ENCODE measurements at regions not wholly inside any gene's neighbourhood (a gene's known extent, or its start where the extent isn't known, plus 50 kb on each side); places are given as distances from the start of the nearest gene placed in this dataset.

DNA sequence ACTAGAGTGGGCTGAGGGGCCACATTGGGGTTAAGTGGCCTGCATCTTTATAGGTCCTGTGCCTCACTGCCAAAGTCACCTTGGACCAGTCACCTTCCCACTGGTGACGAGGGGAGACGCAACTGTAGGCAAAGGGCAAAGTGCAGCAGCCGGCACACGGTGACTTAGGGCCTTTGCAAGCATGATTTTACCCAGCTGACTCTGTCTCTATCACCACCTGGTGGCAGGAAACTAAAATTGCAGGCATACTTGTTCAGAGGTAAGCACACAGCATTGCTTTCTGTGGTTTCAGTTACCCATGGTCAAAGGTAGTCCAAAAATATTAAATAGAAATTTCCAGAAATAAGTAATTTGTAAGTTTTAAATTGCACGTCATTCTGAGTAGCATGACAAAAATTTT, 1164.4 kb downstream of the BRD1 start:
- no peak for DNase-seq

DNA sequence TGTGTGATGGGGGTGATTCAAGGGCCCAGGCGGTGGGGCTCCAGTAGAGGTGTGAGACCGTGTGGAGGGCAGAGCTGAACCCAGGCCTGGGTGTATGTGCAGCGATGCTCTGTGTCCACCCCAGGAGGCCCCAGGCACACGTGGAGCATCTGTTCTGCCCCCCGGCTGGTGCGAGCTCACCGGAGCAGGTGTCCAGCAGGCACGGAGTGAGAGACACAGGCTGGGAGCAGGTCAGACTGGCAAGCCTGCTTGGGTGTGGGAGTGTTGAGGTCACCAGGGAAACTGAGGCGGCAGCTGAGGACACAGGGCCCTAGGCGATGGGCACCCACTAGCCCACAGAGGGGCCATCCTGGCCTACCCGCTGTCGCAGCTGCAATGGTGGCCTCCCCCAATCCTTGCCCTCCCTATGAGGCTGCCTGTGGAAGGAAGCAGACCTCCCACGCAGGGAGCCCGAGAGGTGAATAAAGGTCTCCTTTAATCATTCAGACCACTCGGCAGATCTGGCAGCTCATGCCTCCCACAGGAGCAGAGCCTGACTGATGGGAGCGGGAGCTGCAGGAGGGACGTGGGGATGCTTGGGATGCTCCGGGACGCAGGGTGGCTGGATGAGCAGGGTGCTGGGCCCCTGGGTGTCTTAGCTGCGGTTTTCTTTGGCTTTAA, 1165.1 kb downstream of the BRD1 start:
- DNase-seq = no peak

DNA sequence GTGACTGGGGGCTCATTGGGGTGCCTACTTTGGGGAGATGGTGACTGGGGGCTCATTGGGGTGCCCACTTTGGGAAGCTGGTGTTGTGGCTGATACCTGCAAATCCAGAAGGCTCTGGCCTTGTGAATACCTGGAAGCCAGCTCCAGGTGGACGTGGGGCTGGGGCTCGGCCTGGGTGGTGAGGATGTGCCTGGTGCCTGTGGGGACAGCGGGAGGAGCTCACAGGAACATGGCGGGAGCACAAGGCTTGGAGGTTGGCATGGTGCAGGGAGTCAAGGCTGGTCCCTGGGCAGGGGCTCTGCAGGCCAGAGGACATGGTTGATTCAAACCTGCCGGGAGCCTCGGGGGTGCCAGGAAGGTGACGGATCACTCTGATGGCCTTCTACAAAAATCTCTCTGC, 1165.7 kb downstream of the BRD1 start:
- no peak for DNase-seq

DNA sequence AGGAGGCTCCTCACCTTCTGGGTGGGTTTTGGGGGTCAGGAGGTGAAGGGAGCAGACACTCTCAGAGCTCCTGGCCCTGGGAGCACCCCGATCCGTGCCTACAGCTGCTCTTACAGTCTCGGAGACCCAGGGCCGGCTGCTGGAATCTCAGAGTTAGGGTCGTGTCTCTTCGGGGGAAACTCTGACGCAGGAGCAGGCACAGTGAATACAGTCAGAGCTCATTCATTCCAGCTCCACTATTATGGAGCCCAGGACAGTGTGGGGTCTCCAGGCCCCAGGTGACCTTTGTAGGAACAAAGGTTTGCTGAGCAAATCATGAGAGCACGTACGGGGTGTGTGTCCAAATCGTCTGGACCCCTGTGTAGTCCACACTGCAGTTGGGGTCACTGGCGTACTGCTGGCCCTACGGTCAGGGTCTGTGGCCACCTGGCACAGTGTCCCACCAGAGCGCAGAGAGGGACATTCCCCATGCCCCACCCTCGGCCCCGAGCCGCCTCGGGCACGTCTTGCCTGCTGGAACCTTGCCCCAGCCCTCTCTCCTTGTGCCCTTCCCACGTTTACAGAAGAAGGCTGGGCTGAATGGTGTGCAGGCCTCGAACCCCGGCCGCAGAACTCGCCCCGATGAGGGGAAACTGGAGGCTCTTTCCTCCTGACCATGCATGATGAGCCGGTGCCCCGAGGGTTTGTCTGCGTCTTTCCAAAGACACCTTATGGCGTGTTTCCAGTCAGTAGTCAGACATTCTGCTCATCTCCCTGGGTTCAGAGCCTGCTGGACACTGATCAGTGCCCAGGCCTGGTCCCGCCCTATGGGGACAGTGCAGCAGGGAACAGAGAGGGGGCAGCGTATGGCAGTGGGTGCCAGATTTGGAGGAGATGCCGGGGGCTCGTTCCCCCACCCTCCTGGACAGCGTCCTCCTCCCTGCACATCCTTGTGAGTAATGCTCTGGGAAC, 1166.6 kb downstream of the BRD1 start:
- DNase-seq = no peak

DNA sequence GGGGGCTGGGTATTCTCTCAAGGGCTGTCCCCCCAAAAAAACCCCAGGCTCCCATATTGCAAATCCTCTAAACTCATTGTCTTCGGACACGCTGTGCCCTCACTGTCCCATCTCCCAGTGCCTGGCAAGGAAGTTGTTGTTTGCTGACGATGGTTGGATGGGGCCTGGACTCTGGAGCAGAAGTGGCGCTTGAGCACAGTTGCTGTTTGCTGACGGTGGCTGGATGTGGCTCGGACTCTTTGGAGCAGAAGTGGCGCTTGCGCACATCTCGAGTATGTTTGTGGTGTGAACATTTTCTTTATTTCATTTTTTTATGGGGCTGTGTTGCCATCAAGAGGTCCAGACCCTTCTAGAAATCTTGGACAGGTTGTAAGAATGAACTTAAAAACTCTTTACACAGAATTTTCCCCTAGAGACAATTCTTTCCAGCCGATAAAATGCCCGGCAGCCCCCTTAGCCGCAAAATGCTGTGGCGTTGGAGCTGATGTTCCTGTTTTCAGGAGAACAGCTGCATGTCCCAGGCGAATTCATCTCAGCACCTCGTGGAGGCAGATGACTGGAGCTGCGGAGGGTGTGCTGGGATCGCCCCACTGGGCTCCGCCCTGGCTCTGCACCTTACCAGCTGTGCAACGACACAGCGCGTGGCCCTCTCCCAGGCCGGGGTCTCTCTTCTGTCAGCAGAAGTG, 1167.4 kb downstream of the BRD1 start:
- DNase-seq = no peak

DNA sequence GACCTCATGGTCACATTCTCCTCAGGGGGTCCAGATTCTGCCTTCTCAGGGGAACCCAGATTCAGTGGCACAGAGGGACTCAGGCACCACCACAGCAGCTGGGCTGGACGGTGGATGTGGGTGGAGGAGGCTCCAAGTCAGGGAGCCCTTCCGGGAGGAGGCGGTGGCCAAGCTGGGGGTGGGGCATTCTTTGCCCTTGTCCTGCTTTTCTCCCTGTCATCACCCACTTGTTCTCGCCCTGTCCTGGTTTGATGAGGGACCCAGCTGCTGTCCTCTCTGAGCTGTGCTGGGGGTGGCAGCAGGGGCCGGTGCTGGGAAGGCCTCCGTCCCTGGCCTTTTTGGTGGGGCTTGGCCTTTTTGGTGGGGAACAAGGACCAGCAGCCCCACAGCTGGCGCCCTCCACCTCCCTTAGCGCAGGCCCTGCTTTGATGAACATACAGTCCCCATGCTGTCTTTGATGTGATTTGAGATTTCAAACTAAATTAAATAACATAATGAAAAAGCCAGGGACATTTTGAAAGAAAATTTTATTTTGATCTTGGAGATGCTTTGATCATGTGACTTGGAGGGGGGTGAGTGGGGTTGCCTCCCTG, 1168.2 kb downstream of the BRD1 start:
- DNase-seq = no peak

DNA sequence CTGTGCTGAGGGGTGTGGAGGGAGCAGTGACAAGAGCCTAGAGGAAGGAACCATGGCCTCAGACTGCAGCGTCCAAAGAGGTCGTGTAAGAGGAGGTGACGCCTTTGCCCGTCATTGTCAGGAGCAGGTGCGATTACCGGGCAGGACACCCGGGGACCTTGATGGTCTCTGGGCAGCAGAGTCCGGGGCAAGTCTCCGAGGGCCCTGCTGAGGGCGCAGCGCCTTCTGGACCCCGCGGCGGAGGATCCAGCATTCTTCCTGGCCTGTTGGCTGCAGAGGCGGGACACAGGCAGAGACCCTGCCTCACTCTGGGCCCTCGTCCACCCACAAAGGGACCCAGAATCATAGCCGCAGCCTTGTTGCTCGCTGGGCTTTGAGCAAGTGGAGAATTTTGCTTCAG, 1168.8 kb downstream of the BRD1 start:
- DNase-seq = no peak

DNA sequence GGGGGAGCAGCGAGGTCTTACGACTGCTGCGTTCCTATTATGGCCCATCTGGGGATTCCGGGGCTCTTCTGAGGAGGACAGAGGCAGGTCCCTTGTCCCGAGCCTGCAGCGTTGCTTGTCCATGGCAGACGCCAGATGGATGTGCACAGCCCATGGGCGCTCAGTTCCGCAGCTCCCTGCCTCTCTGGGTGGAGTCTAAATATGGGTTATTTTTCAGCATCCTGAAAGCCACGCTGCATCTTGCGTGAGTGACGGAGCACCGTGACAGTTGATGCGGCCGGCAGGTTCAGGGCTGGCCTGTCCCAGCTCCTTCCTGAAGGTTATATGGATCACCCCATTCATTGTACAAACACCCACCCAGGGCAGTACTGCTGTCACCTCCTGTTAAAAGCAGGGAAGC, 1169.4 kb downstream of the BRD1 start:
- DNase-seq = no peak

DNA sequence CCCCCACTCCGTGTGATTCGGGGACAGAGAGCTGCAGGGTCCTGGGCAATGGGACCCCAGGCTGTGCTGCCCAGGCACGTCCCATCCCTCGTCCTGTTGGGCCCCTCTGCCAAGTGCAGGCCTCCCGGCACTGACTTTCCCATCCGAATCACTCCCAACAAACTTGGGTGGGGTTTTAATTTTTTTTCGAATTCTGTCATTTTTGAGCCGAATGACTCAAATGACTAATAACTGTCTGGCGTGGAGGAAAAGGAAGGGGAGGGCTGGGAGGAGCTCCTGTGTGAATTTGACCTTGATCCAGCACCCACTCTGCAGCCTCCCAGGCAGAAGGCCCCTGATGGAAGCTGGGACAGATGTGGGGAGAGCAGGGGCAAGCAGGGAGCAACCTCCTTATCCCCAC, 1173.2 kb downstream of the BRD1 start:
- no peak for DNase-seq

DNA sequence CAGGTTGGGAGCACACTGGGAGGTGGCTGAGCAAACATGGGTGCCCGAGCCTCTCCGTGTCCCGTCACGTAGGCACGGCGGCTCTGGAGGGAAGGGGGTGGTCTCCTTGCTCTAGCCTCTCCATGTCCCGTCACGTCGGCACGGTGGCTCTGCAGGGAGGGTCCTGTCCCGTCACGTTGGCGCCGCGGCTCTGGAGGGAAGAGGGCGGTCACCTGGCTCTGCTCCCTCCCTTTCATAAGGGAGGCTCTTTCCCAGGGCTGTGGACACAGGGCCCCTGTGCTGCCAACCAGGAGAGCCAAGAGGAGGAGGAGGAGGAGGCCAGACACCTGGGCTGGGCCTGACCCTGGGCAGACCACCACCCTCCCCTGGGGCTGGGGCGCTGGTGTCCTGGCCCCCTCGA, 1173.7 kb downstream of the BRD1 start:
- no peak for DNase-seq

DNA sequence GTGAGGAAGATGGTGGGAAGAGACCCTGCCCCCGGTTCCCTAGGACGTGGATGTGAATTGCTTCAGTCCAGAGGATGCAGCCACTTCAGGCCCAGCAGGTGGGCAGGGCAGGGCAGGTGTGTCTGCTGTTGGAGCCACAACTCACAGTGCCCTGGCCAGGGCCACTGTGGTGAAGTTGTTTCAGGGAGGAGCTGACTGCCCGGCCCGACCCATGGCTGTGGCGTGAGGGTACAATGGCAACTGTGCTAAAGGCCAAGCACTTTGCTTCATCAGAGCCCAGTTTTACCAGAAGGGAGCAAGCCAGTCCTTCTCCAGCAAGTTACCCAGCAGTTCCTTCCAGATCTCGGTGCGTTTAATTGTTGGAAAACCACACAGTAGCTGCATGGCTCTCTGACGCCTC, 1174.4 kb downstream of the BRD1 start:
- DNase-seq = no peak

DNA sequence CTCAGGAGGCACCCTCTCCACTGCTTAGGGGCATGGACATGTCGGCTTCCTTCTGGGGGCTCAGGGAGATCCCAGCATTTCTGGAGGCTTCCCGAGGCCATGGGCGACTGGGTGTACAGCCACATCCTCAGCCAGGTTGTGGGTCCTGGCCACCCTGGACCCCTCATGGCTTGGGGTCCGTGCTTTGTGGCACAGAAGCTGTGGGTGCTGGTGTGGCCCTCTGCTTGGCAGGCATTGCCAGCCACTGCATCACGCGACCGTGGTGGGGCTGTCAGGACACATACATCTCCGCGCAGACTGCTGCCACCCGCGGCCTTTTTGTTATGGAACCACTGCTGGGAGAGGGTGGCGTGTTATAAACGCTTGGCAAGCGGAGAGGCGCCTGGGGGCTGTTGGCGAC, 1174.9 kb downstream of the BRD1 start:
- DNase-seq = no peak

DNA sequence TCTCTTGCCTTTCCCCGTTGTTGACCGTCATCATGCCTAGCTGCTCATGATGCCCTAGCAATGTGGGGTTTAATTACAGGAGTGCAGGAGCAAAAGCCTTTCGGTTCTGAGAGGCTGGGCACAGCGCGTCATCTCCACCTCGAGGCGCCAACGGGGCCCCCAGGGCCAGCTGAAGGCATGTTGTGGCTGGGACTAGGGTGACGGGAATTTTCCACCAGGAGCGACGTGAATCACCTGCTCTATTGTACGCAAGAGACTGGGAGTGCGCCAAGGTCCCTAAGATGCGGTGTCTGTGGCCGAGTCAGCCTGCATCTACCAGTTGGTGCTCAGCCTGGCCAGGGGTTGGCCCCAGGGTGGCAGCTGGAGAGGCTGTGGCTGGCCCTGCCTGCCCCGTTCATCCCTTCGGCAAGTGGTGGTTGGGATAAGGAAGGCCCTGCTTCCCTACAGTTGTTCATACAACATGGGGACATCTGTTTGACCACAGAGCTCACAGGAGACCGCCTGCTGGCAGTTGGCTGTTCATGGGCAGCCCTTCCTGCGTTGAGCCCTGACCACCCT, 1175.6 kb downstream of the BRD1 start:
- no peak for DNase-seq

DNA sequence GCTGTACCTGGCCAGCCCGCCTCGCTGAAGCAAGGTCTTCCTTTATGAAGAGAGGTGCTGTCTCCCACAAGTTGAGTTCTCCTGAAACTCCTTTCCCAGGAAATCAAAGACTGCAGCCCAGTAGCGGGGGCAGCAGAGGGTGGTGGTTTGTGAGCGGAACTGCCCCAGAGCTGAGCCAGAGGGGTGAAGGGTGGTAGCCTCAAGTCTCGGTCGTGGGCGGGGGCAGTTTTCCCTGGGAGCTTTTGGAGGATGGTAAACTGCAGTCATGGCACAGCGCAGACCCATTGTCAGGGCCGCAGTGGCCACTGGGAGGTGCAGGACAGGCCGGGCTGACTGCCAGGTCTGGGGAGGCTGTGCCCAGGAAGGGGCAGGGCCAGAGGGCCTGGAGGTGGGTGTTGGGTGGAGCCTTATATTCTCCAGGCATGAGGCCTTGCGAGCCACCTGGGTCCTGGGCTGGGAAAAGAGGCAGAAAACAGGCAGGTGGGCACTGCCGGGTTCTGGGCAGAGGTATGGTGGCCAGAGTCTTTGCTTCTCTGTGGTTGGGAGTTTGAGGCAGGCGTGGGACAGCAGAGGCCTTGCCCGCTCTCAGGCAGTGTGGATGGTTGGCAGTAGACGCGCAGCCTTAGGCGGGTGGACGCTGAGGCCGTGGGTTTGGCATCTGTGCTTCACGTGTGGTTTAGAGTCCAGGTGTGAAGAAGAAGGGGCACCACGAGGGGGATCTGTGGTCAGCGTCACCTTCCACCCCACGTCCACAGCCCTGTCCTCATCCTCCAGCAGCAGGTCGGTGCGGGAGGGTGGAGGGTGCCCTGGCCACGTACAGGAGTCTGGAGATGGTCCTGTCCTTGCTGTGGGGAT, 1176.4 kb downstream of the BRD1 start:
- DNase-seq = no peak

DNA sequence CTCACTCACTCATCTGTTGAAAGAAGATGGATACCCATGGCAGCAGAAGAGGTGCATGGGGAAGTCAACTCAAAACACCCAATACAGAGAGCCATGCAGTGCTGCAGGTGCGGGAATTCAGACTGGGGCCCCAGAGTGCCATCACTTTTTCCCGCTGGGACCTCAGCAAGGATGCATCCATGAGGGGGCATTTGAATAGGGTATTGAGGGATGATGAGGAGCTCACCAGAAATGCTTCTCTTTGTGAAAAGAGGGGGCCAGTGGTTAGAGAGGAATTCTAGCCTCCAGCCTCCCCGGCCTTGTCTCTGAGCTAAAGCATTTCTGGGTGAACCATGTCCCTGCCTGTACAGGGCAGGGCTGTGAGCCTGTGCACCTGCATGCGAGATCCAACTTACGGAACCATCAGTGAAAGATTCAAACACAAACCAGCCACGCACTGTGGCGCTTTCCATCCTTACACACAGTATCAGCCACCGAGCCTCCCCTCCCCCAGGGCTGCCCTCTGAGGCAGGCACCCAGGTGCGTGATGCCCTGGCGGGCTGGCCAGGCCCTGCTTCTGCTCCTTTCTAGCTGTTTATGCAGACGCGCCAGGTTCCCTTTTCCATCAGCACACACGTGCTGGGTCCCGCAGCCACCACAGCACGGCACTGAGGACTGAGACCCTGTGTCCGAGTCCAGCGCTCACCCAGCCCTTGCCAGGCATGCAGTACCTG, 1177.2 kb downstream of the BRD1 start:
- no peak for DNase-seq

DNA sequence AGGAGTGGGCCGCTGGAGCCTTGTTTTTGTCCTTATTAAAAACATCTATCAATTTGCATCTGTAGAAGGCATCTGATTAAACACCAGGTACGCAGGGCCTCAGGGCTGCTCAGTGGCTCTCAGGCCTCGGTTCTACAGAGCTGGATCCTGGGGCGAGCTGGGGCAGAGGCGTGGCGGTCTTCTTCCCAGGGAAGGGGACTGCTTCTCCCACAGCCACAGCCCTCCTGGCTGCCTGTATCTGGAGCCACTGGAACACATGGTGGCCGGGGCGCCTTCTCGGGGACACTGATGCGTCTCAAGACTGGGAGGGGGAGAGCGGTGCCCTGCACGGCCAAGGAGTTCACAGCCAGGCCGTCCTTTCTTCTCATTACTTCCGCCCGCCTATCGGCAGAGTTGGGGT, 1178.2 kb downstream of the BRD1 start:
- no peak for DNase-seq

DNA sequence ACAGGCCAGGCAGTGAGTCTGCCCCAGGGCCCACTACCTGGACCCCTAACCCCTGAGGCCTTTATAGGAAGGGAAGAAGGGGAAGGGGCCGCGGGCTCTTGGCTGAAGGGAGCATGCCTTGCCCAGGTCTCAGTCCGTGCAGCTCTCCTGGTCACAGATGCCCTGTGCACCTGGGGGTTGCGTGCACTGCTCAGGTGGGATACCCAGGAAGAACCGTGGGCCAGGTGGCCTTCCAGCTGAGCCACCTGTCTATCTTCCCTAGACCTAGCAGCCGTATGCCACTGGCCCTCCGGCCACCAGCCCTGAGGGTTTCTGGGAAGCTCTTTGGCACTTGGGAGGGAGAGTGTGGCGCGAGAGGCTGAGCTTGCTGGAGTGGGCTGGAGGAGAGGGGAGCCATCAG, 1178.6 kb downstream of the BRD1 start:
- no peak for DNase-seq

DNA sequence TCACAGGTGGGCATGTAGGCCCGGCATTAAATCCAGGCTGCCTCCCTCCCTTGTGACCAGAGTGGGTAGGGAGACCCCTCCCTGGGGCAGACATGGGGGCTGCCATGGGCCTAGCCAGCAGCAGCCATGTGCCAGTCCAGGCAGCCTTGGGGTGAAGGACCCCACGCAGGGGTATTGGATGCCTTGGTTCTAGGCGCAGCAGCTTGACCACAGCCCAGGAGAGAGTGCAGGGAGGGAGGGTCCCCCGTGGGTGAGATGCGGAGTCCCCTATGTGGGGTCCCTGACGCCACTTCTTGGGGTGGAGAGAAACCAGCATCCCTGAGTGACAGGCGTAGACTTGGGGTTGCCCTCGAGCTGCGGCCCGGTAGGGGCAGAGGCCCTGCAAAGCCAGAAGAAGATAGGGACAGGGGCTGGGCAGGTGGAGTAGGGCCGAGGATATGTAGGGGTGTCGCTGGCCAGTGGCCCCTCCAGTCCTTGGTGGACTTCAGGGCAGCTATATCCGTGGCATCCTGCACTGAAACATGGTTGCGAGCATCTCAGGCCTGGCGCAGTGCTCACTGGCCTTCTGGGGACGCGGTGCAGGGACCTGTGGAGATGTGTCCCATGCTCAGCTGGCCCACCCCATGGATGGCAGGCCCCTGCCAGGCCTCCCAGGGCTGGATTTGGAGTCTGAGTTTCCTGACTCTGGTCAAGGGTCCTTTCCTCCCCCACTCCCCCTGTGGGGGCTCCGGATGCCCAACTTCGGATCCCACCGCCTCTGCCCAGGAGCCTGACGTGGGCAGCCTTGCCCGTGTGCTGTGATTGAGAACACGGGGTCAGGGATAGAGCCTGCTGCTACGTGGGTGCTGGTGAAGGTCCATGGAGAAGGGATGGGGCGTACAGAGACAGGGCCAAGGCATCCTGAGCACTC, 1179.8 kb downstream of the BRD1 start:
- no peak for DNase-seq

DNA sequence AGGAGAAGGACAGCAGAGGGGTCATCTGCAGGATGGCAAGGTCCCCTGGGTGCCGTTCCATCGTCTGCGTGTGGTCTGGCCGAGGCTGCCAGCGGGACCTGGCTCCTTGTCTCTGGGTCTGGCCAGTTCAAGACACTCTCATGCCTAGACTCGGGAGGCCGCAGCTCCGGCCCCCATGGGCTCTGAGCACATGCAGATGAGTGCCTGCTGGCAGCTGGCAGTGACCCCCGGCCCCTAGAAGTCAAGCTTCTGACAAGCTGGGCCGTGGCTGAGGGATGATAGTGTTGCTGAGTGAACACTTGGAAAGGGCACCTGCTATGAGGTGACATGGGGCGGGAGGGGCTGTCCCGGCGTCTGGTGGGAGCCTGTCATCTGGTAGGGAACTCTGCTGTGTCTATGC, 1180.6 kb downstream of the BRD1 start:
- DNase-seq = no peak
